IPS-18c (cell line): ENCODE measurements at regions not wholly inside any gene's neighbourhood (a gene's known extent, or its start where the extent isn't known, plus 50 kb on each side); places are given as distances from the start of the nearest gene placed in this dataset.

ENCODE experiments used
- H3K4me3 ChIP-seq: 2 replicates; pipeline ENCODE4 v1.7.0; 2013; ENCODE audit warnings: low read depth, mild to moderate bottlenecking, low read length, moderate library complexity; ENCODE audit not compliant: insufficient read depth
- H3K9me3 ChIP-seq: one replicate; pipeline ENCODE4 v1.6.1; 2013; ENCODE audit warnings: mild to moderate bottlenecking, low read length, moderate library complexity; ENCODE audit not compliant: control insufficient read depth, insufficient read depth

DNA sequence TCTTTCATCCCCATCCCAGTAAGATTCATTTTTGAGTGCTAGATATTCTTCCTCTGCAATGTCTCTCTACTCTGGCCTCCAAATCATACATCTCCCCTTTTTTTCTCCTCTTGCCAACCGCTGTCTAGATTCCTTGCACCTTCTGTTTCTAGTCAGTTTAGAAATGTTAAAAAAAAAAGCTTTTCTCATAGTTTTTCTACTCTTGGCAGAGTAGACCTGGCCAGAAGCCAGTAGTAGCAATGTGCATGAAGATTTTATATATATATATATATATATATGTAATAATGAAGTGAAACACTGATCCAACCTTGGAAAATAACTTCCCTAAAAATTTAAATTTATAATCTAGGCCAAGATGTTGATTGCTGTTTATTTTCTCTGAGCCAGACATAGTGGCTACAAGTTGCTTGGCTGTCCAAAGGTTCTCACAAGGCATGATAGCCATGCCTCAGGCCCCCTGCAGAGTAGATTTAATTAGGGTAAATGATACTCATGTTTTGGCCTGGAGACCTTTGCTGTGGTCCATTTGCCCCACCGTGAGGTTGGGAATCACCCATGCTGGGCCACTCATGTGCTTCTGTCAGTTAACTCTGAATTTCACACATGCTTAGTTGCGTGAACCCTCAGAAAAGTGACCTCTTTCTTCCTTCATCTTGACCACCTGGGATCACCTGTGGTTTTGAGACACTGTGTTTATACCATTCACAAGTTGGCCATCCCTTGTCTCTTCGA lies 103.4 kb upstream of the KCNE2 start:
- Histone ChIP-seq H3K9me3 (no peaks in the 10 kb centered on the region), H3K4me3 (no peak overlapping the region)

DNA sequence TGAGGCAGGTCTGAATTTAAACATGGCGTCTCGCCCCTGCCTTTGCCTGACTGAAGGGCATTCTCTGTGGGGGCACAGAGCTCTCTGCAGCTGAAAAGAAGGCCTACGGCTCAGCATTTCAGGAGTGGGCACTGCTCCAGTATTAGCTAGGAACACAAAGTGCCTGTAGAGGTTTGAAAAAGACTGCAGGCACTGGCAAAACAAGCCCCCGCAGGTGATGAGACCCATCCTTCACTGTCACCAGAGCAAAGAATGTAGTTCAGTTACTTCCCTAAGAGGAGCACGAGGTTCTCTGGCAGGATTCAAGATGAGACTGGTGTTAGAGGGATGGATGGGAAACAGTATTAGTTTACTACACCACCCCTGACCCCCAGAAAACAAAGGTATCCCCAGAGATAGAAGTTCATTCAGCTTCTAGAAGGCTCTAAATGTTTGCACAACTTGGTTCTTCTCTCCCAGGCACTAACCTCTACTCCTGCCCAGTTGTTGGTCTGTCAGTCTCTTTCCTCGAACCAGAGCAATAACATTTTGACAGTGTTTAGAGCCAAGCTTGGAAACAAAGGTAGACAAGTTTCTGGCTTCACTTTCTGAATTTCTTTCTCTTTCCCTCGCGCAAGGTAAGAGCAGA lies 101.9 kb upstream of the KCNE2 start:
- Histone ChIP-seq H3K9me3 (no peaks in the 10 kb centered on the region), H3K4me3 (no peak overlapping the region)

DNA sequence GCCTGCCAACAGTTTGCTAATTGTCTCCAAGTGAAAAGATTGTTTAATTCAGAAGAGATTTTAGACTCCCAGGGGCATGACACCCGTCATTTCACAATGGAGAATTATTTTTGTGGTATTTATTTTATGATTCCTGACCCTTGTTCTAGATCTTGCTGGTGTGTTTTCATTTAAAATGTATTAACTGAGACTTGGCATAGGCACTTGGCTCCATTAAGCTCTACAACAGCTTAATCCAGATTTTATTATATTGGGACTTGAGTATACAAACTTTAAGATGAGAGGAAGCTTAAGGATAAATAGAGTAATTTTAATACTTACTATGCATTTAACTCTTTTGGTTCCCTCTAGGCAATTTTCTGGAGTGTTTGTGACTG lies 101.3 kb upstream of the KCNE2 start:
- H3K9me3 ChIP-seq = no peaks in the 10 kb centered on the region
- H3K4me3 ChIP-seq = no peak overlapping the region

DNA sequence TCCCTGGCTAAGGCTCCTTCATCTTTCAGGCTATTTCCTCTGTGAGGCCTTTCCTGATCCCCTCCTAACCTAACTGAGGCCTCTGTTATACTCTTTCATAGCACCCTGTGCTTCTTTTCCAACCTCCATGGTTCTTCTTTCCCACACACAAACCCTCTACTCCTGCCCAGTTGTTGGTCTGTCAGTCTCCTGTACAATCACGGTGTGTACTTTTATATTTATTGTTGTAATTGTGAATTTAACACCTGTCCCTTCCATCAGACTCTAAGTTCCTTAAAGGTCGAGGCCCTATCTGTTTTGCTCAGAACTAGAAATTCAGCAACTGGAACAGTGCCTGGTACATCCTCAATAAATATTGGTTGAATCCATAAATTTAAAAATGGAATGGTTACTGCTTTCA lies 100.2 kb upstream of the KCNE2 start:
- Histone ChIP-seq H3K9me3 (no peaks in the 10 kb centered on the region), H3K4me3 (no peak overlapping the region)

DNA sequence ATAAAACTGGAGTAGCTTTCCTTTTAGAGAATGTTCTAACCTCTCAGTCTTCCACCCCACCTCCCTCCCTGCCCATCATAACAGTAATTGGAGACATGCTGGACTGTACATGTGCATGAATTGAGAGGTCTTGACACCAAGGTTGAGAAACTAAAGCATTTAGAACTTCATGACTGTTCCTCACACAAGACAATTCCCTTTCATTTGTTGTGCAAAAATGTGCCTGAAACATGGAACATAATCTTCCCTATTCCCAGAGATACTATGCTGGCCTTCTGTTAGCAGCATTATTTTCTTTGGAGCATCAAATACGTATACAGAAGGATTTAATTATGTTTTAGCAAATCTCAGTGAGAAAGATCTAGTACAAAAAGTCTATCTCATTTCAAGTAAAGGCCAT lies 97.5 kb upstream of the KCNE2 start:
- no peak overlapping the region for H3K4me3 ChIP-seq
- H3K9me3 ChIP-seq = no peaks in the 10 kb centered on the region

DNA sequence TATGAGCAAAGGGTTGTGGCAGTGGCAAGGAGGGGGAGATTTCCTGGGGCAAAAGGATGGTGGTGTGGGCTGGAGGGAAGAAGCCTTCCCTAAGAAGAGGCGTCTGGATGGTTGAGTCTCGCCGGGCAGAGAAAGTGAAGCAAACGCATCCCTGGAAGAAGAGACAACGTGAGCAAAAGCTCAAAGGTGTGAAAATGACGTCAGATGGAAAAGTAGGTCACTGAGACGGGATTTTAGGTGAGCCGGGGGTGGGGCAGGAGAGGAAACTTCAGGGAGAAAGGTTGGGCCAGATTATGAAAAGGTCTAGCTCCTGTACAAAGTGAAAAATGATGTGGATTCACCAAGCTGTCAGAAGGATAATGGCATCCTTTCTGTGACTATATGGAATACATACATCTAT lies 95.3 kb upstream of the KCNE2 start:
- H3K9me3 ChIP-seq = no peaks in the 10 kb centered on the region
- no peak overlapping the region for H3K4me3 ChIP-seq

DNA sequence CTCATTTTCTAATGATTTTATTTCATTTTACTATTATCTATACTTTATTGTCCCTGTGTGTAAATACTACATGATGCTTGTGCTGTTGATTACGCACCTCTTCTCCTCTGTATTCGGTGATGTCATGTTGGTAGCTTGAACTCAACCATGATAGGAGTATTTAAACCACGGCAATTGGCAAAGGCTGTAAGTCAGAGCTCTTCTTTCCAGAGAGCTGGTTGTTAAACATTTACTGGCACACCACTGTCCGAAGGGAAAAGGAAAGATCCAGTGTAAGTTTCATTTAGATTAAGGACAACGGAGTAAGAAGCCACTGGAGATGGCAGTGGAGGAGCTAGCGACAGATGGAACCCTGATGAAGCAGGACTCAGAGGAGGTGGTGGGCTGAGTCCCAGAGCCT lies 93.4 kb upstream of the KCNE2 start:
- Histone ChIP-seq H3K4me3 (no peak overlapping the region), H3K9me3 (no peaks in the 10 kb centered on the region)

DNA sequence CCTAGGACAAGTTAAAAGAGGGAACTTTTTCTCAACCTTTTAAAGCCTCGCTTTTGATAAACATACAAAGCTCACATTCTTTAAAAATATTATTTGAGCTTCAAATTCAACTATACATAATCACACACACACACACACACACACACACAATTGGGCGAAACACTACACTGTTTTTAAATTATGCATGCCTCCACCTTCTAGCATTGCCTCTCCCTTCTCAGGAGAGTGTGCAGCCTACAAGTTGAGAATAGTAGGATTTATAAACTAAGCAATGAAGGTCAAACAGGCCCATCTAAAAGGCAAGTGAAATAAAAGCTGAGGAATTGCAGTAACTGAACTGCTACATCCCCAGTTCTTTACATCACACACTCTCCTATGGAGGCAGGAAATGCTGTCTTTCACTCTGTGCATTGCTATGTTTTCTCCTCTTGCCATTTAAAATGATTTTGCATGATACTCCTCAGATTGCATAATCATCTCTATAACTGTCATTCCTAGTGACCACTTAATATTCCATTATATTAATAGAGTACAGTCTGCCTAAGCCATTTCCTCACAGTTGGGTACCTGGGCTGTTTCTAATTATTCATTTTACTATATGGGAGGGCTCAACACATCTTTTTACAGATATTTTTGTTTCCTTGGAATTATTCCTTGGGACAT lies 92.5 kb upstream of the KCNE2 start:
- no peak overlapping the region for H3K4me3 ChIP-seq
- H3K9me3 ChIP-seq = no peaks in the 10 kb centered on the region

DNA sequence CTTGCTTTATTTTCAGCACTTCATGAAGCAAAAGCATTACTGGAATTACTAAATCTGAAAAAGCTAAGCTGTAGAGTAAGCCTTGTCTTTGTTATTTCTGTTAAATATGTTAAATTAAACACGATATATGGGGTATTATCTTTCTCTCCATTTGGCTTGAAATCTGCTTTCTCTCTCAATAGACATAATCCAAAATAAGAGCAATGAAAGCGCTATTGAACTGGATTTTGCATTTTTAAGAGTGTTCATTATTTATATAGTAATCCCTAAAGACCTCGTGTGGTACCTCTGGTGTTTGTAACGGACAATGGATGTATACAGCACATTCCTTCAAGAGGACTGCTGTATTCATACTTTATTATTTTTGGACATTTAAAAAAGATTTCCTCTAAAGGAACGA lies 91.5 kb upstream of the KCNE2 start:
- H3K9me3 ChIP-seq = no peaks in the 10 kb centered on the region
- H3K4me3 ChIP-seq = no peak overlapping the region

DNA sequence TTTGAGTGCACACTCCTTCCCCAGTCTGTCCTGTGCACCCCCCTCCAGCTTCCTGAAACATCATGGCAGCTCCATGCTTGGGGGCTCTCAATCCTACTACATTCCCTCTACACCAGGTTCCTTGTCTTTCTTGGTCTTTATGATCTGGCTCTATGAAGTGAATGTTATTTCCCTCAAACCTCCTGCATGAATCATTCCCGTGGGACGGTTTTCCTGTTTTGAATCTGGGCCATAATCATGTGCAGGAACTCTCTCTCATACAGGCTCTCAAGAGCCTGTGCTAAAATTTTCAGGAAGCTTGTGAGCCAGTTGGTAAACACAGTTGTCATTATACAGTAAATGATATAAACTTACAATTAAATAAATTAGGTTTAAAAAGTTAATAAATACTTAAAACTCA lies 89.8 kb upstream of the KCNE2 start:
- no peak overlapping the region for H3K4me3 ChIP-seq

DNA sequence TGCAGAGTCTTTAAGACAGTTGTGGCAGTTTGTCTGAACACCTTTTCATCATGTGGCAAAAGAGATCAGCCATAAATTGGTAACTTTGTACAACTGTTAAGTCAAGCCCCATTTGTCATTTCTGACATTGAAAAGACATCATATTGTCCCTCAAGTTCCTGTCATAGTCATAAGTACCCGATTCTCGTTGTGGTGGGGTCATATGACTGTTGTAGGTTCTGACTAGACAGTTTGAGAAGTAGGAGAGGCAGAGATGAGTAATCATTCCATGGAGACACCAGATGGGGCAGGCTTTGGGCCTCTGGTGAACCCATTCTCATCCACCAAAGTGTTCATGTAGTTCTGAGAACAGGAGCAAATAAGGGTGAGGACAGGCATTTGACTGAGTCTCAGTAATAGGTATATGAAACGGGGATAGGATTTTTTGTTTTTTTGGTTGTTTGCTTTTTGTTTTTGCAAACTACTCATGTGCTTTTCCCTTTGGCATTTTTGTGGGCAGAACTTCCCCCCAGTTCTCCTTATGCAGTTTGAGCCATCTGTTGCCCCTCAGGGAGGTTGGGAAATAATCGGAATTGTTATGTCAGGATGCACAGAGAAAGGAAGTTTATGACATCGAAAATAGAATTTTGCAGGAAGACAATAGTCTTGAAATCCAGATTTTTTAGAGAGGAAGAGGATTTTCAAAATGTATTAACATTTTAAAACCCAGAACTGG lies 86.9 kb upstream of the KCNE2 start:
- H3K9me3 ChIP-seq = no peaks in the 10 kb centered on the region
- H3K4me3 ChIP-seq = no peak overlapping the region

More for the DNA sequence above, 89.8 kb upstream of the KCNE2 start:
- no peaks in the 10 kb centered on the region for H3K9me3 ChIP-seq

DNA sequence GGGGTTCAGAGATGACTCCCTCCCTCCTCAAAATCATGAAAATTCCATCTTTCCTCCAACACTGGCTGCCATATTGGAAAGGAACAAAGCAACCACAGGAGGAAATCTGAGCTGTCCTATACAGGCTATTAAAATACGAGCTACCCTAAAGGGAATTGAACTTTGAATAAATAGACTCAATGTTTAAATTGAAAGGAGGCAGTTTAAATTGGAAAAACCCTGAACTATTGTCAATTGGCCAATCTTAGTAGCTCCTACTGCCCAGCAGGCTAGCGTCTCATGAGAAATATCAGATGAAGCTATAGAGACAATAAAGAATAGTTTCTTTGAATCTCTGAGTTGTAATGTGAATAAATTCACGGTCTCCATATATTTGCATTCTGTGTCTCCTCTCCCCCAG lies 85.4 kb upstream of the KCNE2 start:
- no peak overlapping the region for H3K4me3 ChIP-seq
- no peaks in the 10 kb centered on the region for H3K9me3 ChIP-seq

DNA sequence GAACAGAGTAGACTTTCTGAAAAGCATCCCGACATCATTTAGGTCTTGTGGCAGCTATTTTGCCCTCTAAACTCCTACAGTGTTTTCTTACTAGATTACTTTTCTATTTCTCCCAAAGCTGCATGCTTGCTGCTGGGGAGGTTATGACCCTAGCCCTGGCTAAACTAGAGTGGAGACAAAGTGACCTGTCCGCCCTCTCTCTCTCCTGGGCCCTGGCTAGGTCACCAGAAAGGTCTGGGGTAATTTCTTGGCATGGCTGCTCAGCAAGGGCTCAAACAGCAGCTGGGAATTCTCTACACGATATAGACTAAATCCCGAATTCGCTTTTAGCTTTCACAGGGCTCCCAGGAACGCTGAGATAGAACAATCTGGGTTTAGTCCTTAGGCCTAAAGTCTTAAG lies 84.5 kb upstream of the KCNE2 start:
- Histone ChIP-seq H3K9me3 (no peaks in the 10 kb centered on the region), H3K4me3 (no peak overlapping the region)

DNA sequence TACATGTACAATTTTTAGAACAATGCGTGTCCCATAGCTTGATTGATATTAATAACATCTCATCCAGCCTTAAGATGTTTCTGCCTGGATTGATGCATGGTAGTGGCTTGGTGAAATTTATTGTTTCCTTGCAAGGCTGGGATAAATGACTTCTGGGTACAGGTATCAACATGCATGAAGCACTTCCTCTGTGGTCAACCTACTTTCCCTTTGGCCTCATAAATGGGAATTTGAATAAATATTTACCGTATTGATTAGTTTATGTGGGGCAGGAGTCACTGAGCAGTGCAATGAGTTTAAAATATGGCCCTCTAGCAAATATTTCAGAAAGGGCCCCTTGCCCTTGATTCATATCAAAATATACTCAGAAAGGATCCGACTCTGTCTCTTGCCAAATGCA lies 83.9 kb upstream of the KCNE2 start:
- Histone ChIP-seq H3K4me3 (no peak overlapping the region), H3K9me3 (no peaks in the 10 kb centered on the region)

DNA sequence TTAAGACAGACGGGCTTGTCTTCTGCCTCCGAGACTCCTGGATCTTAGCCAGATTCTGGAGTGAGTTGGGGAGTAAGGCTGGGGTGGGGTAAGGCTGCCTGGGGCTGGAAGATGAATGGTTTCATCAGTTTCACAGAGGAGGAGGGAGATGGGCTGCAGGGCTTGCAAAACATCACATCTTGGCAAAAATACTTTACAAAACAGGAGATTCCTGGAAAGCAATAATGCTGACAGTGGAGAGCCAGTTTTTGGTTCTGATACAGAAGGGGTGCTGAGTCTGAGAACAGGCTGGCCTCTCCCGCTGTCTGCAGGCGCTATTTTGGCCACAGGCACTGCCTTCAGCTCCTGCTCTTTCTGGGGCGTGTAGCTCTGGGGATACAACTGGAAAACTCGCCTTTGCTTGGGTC lies 83.4 kb upstream of the KCNE2 start:
- Histone ChIP-seq H3K9me3 (no peaks in the 10 kb centered on the region), H3K4me3 (no peak overlapping the region)

DNA sequence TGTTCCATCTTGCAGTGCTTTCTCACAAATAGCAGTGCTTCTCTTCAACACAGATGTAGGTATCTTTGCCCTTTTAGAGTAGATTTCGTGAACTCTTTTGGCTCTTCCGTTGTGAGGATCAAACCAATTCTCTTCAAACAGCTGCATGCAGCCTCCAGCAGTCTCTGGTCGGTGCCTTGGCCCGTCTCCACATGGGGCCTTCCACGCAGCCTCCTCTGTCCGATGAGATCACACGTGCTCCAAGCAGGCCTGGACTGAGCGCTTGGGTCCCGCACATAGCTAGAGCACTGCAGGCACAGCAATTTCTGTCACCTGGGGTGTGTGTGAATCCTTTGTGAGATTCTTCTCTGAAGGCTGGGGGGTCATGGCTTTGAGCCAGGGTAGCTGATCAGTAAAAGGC lies 82.8 kb upstream of the KCNE2 start:
- no peaks in the 10 kb centered on the region for H3K9me3 ChIP-seq
- H3K4me3 ChIP-seq = no peak overlapping the region

DNA sequence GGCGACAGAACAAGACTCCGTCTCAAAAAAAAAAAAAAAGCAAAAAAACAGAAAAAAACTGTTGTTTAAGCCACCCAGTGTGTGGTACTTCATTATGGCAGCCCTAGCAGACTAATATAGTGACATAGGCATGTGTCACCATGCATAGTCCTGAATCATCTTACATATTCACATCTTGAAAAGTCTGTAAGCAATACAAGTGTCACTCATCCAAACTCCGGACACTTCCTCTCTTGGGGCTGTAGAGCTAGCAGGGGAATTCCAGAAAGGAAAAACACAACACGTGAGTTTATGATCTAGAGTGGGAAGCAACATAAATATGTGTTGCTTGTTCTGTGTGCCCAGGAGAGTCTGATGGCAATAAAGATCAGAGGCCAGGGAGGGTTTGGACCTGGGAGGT lies 81.6 kb upstream of the KCNE2 start:
- Histone ChIP-seq H3K9me3 (peaks cover 4% of the 10 kb centered on the region), H3K4me3 (no peak overlapping the region)

DNA sequence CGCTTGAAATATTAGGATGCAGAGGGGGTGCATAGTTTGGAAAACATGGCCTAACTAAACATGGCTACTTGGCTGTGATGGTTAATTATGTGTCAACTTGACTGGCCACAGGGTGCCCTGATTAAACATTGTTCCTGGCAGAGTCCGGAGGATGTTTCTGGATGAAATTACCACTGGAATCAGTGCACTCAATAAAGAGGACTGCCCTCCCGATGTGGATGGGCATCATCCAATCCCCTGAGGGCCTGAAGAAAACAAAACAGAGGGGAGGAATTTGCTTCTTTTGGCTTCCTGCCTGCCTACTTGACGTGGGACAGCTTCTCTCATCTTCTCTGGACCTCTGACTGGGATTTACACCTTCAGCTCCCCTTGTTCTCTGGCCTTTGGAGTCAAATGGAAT lies 79.1 kb upstream of the KCNE2 start:
- Histone ChIP-seq H3K9me3 (peaks cover 7% of the 10 kb centered on the region), H3K4me3 (no peak overlapping the region)
